Kidney (tissue), 13 donors: ENCODE measurements at regions not wholly inside any gene's neighbourhood (a gene's known extent, or its start where the extent isn't known, plus 50 kb on each side); places are given as distances from the start of the nearest gene placed in this dataset.
"Not testable (repeated sequence)": the region's sequence is repeated elsewhere in the genome, so short reads cannot be mapped to it uniquely, and the experiment has no call there.

Experiments
- DNase-seq, 5 donors: peaks; one replicate each; pipeline ENCODE4 v3.0.0-alpha.2; 2013 to 2020
- FAIRE-seq: peaks from 2 replicates; lab custom pipeline; 2012; peaks lifted over from hg19 to GRCh38; lab: Jason Lieb, UNC
- H3K27ac ChIP-seq, 2 donors: one replicate each; pipeline ENCODE4 v1.7.0; 2013; ENCODE audit warnings: low read depth in 2 of 2, low read length in 2 of 2, inconsistent platforms in 1 of 2
- H3K27me3 ChIP-seq: one replicate; pipeline ENCODE4 v1.7.1; 2013; ENCODE audit warnings: low read length, inconsistent platforms; ENCODE audit not compliant: control insufficient read depth, insufficient read depth
- H3K36me3 ChIP-seq, 3 donors: one replicate each; pipeline versions ENCODE4 v1.7.0 to v1.7.1; 2013; ENCODE audit warnings: low read length in 3 of 3, control low read depth in 1 of 3, inconsistent platforms in 1 of 3; ENCODE audit not compliant: insufficient read depth in 3 of 3, control insufficient read depth in 2 of 3
- H3K4me1 ChIP-seq, 3 donors: one replicate each; pipeline versions ENCODE4 v1.7.0 to v1.7.1; 2013; ENCODE audit warnings: low read length in 3 of 3, inconsistent platforms in 1 of 3, low read depth in 1 of 3; ENCODE audit not compliant: control insufficient read depth in 2 of 3, insufficient read depth in 2 of 3
- H3K4me3 ChIP-seq, 3 donors: one replicate each; pipeline versions ENCODE4 v1.7.0 to v1.8.1; 2013; ENCODE audit warnings: low read length in 3 of 3, control low read depth in 1 of 3, inconsistent platforms in 1 of 3
- H3K9ac ChIP-seq, 3 donors: one replicate each; pipeline versions ENCODE4 v1.7.0 to v1.7.1; 2013; ENCODE audit warnings: low read length in 3 of 3, control low read depth in 1 of 3, inconsistent platforms in 1 of 3
- H3K9me3 ChIP-seq, 3 donors: one replicate each; pipeline versions ENCODE4 v1.7.0 to v1.7.1; 2013; ENCODE audit warnings: low read length in 3 of 3, control low read depth in 1 of 3, inconsistent platforms in 1 of 3; ENCODE audit not compliant: control insufficient read depth in 2 of 3, insufficient read depth in 1 of 3
- CTCF ChIP-seq: IDR thresholded peaks from 3 replicates; pipeline ENCODE4 v1.5.1; 2012; ENCODE audit warnings: mild to moderate bottlenecking, moderate library complexity, borderline replicate concordance; ENCODE audit not compliant: insufficient read depth; ENCODE audit errors: extremely low read depth
- intact Hi-C: fragments of 100-400 bp; cut with DNase I; formaldehyde crosslinking; loops from one replicate; pipeline ENCODE4 v1.11.1; 2022
- donor health status: control.
- donor health status: control.
- donor health status: control.
- donor health status: control.
- donor health status: control.
- donor health status: DM: yes; HTN: yes; CAD: no.
- donor health status: Normal renal cell carcinoma (clear cell type).

DNA sequence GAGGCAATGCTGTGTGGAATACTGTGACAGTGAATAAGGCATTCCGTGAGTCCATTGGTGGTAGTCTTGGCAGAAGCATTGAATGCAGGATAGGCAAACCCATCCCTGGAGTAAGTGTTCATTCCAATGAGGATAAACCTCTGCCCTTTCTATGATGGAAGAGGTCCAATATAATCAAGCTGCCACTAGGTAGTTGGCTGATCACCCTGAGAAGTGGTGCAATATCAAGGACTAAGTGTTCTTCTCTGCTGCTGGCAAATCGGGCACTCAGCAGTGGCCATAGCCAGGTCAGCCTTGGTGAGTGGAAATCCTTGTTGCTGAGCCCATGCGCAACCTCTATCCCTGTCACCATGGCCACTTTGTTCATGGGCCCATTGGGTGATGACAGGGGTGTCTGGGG, 70.1 kb downstream of the FBXO4 start:
- intact Hi-C loops: no loop called here
- no peak for DNase-seq
- H3K9ac ChIP-seq: no peak overlapping the region
- H3K27ac ChIP-seq: no peak overlapping the region
- no peaks in the 10 kb centered on the region for H3K36me3 ChIP-seq
- H3K27me3 ChIP-seq: no peaks in the 10 kb centered on the region
- no peak for TF ChIP-seq CTCF
- no peak for FAIRE-seq
- no peaks in the 10 kb centered on the region for H3K4me1 ChIP-seq
- peaks cover 0 to 10% (median 0%) of the 10 kb centered on the region in 3 donors for H3K9me3 ChIP-seq
- H3K4me3 ChIP-seq: no peak overlapping the region

- TF ChIP-seq CTCF: no peak
- H3K9me3 ChIP-seq: peaks cover 0 to 10% (median 0%) of the 10 kb centered on the region in 3 donors
- FAIRE-seq (no peak), DNase-seq (no peak)
- no peak overlapping the region for H3K4me3 ChIP-seq
- no peak overlapping the region for H3K27ac ChIP-seq
- no peaks in the 10 kb centered on the region for H3K27me3 ChIP-seq
- no peaks in the 10 kb centered on the region for H3K36me3 ChIP-seq
- no peak overlapping the region for H3K9ac ChIP-seq
- intact Hi-C loops: no loop called here
- no peaks in the 10 kb centered on the region for H3K4me1 ChIP-seq
Measured at GRCh38 chr5:42001673-42002072, 76.6 kb downstream of the FBXO4 start.

- intact Hi-C loops, H3K4me1 ChIP-seq, H3K27me3 ChIP-seq, DNase-seq, H3K27ac ChIP-seq, H3K9ac ChIP-seq, H3K9me3 ChIP-seq, H3K4me3 ChIP-seq, FAIRE-seq, H3K36me3 ChIP-seq: not testable (repeated sequence)
Measured at GRCh38 chr5:42003852-42004251, 78.8 kb downstream of the FBXO4 start.

- H3K36me3 ChIP-seq: no peaks in the 10 kb centered on the region
- no peak overlapping the region for H3K27ac ChIP-seq
- H3K4me1 ChIP-seq: no peaks in the 10 kb centered on the region
- FAIRE-seq: peak; percentile 50
- TF ChIP-seq CTCF: peak; percentile 47
- H3K9me3 ChIP-seq: no peaks in the 10 kb centered on the region
- no peaks in the 10 kb centered on the region for H3K27me3 ChIP-seq
- no peak overlapping the region for H3K4me3 ChIP-seq
- intact Hi-C loops: no loop called here
- no peak overlapping the region for H3K9ac ChIP-seq
- DNase-seq: peak in 2 of 5 donors; percentile 3 to 51
Measured at GRCh38 chr5:42005561-42006153, 80.6 kb downstream of the FBXO4 start.
